ENCODE measurements at regions not wholly inside any gene's neighbourhood (a gene's known extent, or its start where the extent isn't known, plus 50 kb on each side); places are given as distances from the start of the nearest gene placed in this dataset.

DNA sequence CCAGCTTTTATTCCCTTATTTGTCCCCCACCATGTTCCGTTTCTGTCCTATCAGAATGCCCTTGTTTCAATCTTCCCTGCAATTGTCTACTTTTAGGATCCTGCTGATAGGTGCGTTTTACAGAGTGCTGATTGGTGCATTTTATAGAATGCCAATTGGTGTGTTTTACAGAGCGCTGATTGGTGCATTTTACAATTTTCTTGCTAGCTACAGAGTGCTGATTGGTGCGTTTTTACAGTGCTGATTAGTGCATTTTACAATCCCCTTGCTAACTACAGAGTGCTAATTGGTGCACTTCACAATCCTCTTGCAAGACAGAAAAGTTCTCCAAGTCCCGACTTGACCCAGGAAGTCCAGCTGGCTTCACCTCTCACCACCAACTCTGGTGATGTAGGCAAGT, 161.6 kb upstream of the CDYL start:
- TF ChIP-seq POLR2AphosphoS5 (IDR thresholded peaks at IDR 0.05) (no peak), POLR2A (IDR thresholded peaks at IDR 0.05) (no peak), EP300 (IDR thresholded peaks at IDR 0.05) (no peak)
- TF ChIP-seq, protein P1, sequence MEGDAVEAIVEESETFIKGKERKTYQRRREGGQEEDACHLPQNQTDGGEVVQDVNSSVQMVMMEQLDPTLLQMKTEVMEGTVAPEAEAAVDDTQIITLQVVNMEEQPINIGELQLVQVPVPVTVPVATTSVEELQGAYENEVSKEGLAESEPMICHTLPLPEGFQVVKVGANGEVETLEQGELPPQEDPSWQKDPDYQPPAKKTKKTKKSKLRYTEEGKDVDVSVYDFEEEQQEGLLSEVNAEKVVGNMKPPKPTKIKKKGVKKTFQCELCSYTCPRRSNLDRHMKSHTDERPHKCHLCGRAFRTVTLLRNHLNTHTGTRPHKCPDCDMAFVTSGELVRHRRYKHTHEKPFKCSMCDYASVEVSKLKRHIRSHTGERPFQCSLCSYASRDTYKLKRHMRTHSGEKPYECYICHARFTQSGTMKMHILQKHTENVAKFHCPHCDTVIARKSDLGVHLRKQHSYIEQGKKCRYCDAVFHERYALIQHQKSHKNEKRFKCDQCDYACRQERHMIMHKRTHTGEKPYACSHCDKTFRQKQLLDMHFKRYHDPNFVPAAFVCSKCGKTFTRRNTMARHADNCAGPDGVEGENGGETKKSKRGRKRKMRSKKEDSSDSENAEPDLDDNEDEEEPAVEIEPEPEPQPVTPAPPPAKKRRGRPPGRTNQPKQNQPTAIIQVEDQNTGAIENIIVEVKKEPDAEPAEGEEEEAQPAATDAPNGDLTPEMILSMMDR (IDR thresholded peaks at IDR 0.05) = no peak

Measured in stomach (tissue), 4 donors.